Left colon (tissue), 2 donors: ENCODE measurements at regions not wholly inside any gene's neighbourhood (a gene's known extent, or its start where the extent isn't known, plus 50 kb on each side); places are given as distances from the start of the nearest gene placed in this dataset.

Source experiments
- ATAC-seq: fragments of 200-7000 bp; cut with Tn5 transposase; one replicate; pipeline ENCODE4 v1.9.1; 2020; ENCODE audit warnings: mild to moderate bottlenecking, moderate library complexity
- DNase-seq, 2 donors: peaks; one replicate each; pipeline ENCODE4 v3.0.0-alpha.2; 2020
- intact Hi-C, 2 donors: fragments of 100-400 bp; cut with DNase I in 1 of 2; cut with micrococcal nuclease in 1 of 2; formaldehyde crosslinking; loops; one replicate each; pipeline versions ENCODE4 v1.11.2 to v1.14.0; 2022; cut with DNase I, micrococcal nuclease
- donor health status: DM: no; HTN: no; CAD: no.
- donor health status: DM: yes; HTN: yes; CAD: no.

DNA sequence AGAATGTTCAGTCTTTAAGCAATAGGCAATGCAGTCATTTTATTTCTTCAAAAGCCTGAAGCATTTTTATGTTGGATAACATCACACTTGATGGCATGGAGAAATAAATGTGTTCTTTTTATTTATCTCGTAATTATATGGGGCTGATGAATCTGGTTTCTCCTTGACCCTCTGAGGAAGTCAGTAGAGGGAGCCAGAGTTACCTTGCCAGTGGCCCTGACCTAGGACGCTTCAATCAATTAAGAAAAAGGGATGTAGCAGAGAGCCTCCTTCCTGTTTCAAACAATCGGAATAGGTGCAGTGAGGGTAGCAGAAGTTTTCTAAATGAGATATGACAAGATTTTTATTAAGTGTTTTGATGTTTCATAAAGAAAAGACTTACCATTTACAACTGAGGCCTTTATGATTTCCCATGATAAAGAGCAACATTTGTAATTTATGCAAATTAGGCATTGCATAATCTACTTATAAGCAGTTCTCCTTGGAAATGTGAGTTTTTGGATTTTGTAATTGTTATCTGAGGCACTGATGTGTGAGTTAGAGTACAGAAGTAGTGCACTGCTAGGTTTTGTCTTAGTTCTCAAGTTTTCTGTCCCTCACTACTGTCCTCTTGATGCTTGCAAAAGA is 129.1 kb downstream of the RAP2B start:
- intact Hi-C loops = no loop called here
- ATAC-seq (peak; percentile 71), DNase-seq (no peak)

- DNase-seq (no peak), ATAC-seq (no peak)
- intact Hi-C loops = no loop called here
These were observed 131.2 kb downstream of the RAP2B start for GRCh38 chr3:153293265-153293664.

- no peak for DNase-seq
- intact Hi-C loops = no loop called here
- no peak for ATAC-seq
These were observed 133.9 kb downstream of the RAP2B start for GRCh38 chr3:153295901-153296300.

- no peak for DNase-seq
- intact Hi-C loops = no loop called here
- no peak for ATAC-seq
These were observed 143.2 kb downstream of the RAP2B start for GRCh38 chr3:153305189-153305588.

DNA sequence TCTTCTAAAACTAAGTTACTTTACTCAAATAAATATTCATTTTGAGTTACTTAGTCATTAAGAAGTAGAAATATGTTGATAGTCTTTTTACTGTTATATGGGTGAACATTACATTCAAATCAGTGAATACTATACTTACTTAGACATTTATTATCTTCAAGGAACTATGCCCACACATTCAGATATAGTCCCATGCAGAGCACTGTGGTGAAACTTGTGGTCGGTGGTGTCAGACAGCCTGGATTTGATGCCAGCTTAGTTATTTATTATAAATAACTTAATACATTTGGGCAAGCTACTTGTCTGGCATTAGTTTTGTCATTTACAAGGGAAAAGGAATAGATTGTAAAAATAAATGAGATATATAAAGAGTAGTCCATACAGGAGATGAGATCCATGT is 149.5 kb downstream of the RAP2B start:
- intact Hi-C loops = no loop called here
- ATAC-seq (no peak), DNase-seq (no peak)

GRCh38 chr3:153313302-153313965 is 151.4 kb downstream of the RAP2B start:
- ATAC-seq (no peak), DNase-seq (no peak)
- intact Hi-C loops = no loop called here

GRCh38 chr3:153314038-153314437 is 152.0 kb downstream of the RAP2B start:
- DNase-seq = no peak
- intact Hi-C loops = no loop called here
- ATAC-seq = no peak

DNA sequence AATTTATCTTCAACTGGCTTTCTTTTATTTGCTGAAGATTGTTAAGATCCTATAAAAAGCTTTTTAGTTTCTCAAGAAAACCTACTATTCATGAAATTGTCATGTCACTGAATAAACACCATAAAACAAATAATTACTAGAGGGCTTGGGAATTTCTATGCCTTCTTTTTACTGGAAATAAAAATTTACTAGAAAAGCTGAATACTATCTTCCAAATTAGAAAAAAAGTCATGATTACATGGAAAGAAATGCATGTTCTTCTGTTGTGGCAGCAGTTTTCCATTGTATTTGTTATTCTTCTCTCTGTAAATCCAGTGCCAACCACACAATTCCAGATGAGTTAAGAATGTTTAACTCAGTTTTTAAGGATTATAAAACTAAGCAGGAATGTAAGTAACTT is 153.8 kb downstream of the RAP2B start:
- intact Hi-C loops = no loop called here
- DNase-seq (no peak), ATAC-seq (no peak)

- intact Hi-C loops = no loop called here
- DNase-seq = no peak
- no peak for ATAC-seq
These were observed 157.9 kb downstream of the RAP2B start for GRCh38 chr3:153319705-153320554.

GRCh38 chr3:153320585-153321128 is 158.6 kb downstream of the RAP2B start:
- intact Hi-C loops = no loop called here
- no peak for DNase-seq
- ATAC-seq = no peak

- DNase-seq (no peak), ATAC-seq (no peak)
- intact Hi-C loops = no loop called here
These were observed 166.7 kb downstream of the RAP2B start for GRCh38 chr3:153328690-153329089.

- DNase-seq (no peak), ATAC-seq (no peak)
- intact Hi-C loops = no loop called here
These were observed 168.9 kb downstream of the RAP2B start for GRCh38 chr3:153330901-153331300.

DNA sequence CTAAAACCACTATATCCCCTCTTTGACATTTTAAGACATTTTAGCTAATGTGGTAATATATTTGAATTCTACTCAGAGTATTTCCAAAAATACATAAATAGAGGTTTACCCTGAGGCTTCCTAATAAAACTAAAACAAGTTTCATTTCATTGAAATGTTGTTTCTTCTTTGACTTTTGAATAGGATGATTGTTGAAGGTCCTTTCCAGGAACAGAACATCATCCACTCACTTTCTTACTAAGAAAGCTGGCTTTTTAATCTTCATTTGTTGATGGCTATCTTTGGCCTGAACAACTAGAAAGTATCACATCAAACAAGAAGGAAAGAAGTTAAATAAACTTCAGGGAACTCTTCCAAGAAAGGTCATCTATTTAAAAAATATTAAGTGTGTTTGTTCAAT is 169.7 kb downstream of the RAP2B start:
- no peak for ATAC-seq
- no peak for DNase-seq
- intact Hi-C loops = no loop called here

GRCh38 chr3:153334558-153334957 is 172.5 kb downstream of the RAP2B start:
- ATAC-seq (no peak), DNase-seq (no peak)
- intact Hi-C loops = no loop called here

- no peak for ATAC-seq
- DNase-seq = no peak
- intact Hi-C loops = no loop called here
These were observed 175.3 kb downstream of the RAP2B start for GRCh38 chr3:153337369-153337768.

DNA sequence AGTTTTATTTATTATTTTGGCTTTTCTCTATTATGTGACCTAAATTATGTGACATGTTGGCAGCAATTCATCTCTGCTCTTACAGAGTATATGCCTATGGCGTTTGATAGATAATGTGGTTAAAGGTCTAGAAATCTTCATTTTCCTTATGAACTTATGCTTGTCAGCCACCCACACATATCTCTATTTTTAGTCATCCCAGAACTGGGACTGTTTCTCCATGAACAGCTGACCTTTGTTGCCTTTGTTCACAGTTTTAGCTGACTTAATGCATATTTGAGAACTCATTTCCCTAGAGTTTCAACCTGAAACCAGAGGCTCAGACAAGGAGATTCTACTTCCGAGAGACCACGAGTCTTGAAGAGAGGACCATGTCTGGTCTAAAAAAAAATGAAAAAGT is 176.5 kb downstream of the RAP2B start:
- intact Hi-C loops = no loop called here
- DNase-seq (no peak), ATAC-seq (no peak)

DNA sequence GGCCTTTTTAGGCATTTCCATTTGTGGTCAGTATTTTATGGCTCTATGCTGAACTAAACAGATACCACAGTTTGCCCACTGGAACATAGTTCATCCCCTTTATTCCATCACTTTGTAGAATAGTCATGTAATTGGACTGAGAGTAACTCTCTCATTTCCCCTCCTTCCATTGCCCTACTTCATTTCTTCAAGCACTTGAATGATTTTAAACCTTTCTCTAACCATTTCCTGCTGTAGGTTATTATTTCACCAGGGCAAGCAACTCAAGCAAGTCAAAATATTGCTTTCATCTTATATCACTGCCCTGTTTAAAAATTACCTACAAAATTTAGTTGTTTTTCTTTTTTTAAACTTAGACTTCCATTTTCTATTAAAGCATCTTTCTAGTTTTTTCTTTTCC is 177.0 kb downstream of the RAP2B start:
- intact Hi-C loops = no loop called here
- DNase-seq (no peak), ATAC-seq (no peak)

GRCh38 chr3:153343988-153344782 is 182.2 kb downstream of the RAP2B start:
- ATAC-seq = no peak
- intact Hi-C loops = no loop called here

DNA sequence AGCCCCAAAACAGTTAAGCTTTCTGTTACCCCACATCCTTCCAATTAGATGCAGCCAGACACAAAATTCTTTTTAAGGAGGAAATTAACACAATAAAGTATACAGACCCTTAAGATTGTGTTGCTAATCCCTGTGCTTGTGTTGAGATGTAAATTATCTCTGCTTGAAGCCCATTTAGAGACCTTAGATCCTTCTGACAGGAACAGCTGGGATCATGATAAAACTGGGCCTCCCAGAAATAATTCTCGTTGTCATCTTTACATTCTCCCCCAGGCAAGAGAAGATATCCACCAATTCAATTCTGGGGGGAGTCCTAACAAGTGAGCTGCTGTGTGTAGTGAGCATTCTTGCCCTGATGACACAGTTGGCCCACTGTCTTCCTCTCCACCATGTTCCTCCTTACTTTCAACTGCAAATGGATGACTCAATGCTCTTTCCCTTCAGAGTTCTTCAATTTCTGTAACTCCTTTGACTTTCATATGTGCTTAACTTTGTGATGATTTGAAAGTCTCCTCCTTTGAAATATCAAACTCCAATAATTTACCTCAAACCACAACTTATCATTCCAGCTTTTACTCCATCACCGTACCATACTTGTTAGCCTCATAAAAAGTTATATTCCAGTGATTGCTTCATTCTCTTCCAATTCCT is 186.6 kb downstream of the RAP2B start:
- ATAC-seq (no peak), DNase-seq (no peak)
- intact Hi-C loops = no loop called here

More at GRCh38 chr3:153343988-153344782, 182.2 kb downstream of the RAP2B start:
- DNase-seq = no peak
